ENCODE measurements at regions not wholly inside any gene's neighbourhood (a gene's known extent, or its start where the extent isn't known, plus 50 kb on each side); places are given as distances from the start of the nearest gene placed in this dataset.

DNA sequence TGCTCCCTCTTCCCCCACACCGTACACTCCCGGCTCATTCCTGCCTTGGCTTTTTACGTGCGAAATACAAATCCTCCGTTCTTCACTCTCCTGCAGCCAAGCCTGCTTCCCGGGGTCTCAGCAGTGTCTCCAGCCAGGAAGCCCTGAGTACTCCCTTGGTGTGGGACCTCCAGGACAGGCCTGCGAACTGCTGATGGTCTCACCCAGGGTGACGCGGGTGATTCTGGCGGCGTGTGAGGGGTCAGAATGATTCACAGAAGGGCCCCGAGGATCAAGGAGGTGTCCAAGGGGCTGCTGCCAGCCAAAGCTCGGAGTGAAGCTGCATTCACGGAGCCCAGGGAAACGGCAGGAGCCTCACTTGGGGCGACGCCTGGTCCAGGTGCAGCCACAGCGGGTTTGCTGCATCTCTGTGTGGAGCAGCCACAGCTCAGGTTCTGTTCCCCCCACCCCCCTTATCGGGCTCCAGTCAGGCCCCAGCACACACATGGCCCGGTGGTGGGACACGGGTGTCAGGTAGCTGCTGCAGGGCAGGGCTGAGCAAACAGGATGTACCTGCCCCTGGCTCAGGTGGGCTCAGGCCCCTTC, 337.7 kb upstream of the MYT1L start:
- Histone ChIP-seq H3K36me3 (replicated peaks in 1 of 2; ENCODE audit: control insufficient read depth in 1 of 2, insufficient read depth in 2 of 2, low read length in 1 of 2) (no peaks in the 10 kb centered on the region), H3K4me1 (ENCODE audit: control insufficient read depth in 1 of 2, insufficient read depth in 2 of 2, low read depth in 1 of 2, low read length in 1 of 2) (peaks cover 0 to 8% of the 10 kb centered on the region in 2 experiments; a peak in 1 of 4 replicates), H3K79me2 (ENCODE audit: insufficient read depth) (no peaks in the 10 kb centered on the region), H3K9me3 (no peaks in the 10 kb centered on the region), H4K20me1 (ENCODE audit: insufficient read depth) (no peaks in the 10 kb centered on the region), H3K27me3 (ENCODE audit: insufficient read depth) (no peaks in the 10 kb centered on the region), H3K27ac (ENCODE audit: low read depth in 2 of 2, low read length in 1 of 2) (no peak overlapping the region), H3K9me2 (no peaks in the 10 kb centered on the region), H2AFZ (ENCODE audit: low read depth) (no peak overlapping the region), H3K9ac (no peak overlapping the region), H3K4me3 (ENCODE audit: low read depth in 2 of 2, low read length in 1 of 2) (no peak overlapping the region), H3K4me2 (no peak overlapping the region), H3F3A (replicated peaks; ENCODE audit: insufficient read depth) (no peaks in the 10 kb centered on the region)
- WGBS (ENCODE audit: low lambda C conversion rate): 70% methylated on average over 20 of the region's 21 CpGs
- DNase-seq: no peak
- ChIA-PET POLR2A (no interaction called here), CTCF (interaction anchor here (1.3 kb wide), 1 partner anchor 22 kb away, joined by 3 read pairs; no protein-coding TSS in a partner anchor)
- TF ChIP-seq ZBTB33 (IDR thresholded peaks at IDR 0.05; ENCODE audit: borderline replicate concordance, low read depth): no peak
- no peak for TF ChIP-seq FOSL2 (IDR thresholded peaks at IDR 0.05; ENCODE audit: borderline replicate concordance, low read depth)
- TF ChIP-seq, protein P1, sequence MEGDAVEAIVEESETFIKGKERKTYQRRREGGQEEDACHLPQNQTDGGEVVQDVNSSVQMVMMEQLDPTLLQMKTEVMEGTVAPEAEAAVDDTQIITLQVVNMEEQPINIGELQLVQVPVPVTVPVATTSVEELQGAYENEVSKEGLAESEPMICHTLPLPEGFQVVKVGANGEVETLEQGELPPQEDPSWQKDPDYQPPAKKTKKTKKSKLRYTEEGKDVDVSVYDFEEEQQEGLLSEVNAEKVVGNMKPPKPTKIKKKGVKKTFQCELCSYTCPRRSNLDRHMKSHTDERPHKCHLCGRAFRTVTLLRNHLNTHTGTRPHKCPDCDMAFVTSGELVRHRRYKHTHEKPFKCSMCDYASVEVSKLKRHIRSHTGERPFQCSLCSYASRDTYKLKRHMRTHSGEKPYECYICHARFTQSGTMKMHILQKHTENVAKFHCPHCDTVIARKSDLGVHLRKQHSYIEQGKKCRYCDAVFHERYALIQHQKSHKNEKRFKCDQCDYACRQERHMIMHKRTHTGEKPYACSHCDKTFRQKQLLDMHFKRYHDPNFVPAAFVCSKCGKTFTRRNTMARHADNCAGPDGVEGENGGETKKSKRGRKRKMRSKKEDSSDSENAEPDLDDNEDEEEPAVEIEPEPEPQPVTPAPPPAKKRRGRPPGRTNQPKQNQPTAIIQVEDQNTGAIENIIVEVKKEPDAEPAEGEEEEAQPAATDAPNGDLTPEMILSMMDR (IDR thresholded peaks at IDR 0.05): no peak
- TF ChIP-seq, protein P2, sequence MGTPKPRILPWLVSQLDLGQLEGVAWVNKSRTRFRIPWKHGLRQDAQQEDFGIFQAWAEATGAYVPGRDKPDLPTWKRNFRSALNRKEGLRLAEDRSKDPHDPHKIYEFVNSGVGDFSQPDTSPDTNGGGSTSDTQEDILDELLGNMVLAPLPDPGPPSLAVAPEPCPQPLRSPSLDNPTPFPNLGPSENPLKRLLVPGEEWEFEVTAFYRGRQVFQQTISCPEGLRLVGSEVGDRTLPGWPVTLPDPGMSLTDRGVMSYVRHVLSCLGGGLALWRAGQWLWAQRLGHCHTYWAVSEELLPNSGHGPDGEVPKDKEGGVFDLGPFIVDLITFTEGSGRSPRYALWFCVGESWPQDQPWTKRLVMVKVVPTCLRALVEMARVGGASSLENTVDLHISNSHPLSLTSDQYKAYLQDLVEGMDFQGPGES (IDR thresholded peaks at IDR 0.05; ENCODE audit: low read depth, low read length): no peak
- TF ChIP-seq YY1 (IDR thresholded peaks at IDR 0.05; ENCODE audit: low read depth): no peak
- no peak for TF ChIP-seq ELF1 (IDR thresholded peaks at IDR 0.05)
- no peak for TF ChIP-seq CHD2 (IDR thresholded peaks at IDR 0.05; ENCODE audit: low read length, partially characterized antibody)
- TF ChIP-seq GABPA (IDR thresholded peaks at IDR 0.05; ENCODE audit: low read depth): no peak
- no peak for TF ChIP-seq REST (IDR thresholded peaks at IDR 0.05; ENCODE audit: low read depth, low read length)
- TF ChIP-seq, protein P3, sequence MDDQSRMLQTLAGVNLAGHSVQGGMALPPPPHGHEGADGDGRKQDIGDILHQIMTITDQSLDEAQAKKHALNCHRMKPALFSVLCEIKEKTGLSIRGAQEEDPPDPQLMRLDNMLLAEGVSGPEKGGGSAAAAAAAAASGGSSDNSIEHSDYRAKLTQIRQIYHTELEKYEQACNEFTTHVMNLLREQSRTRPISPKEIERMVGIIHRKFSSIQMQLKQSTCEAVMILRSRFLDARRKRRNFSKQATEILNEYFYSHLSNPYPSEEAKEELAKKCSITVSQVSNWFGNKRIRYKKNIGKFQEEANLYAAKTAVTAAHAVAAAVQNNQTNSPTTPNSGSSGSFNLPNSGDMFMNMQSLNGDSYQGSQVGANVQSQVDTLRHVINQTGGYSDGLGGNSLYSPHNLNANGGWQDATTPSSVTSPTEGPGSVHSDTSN (IDR thresholded peaks at IDR 0.05): no peak
- TF ChIP-seq USF1 (IDR thresholded peaks at IDR 0.05; ENCODE audit: borderline replicate concordance, low read depth): no peak
- no peak for TF ChIP-seq TCF12 (IDR thresholded peaks at IDR 0.05)
- no peak for TF ChIP-seq TAF1 (IDR thresholded peaks at IDR 0.05; ENCODE audit: borderline replicate concordance, low read depth, low read length)
- TF ChIP-seq RCOR1 (IDR thresholded peaks at IDR 0.05; ENCODE audit: low read length): no peak
- no peak for TF ChIP-seq SIN3A (IDR thresholded peaks at IDR 0.05; ENCODE audit: borderline replicate concordance, low read depth, low read length)
